Pancreas (tissue), 10 donors: ENCODE measurements at regions not wholly inside any gene's neighbourhood (a gene's known extent, or its start where the extent isn't known, plus 50 kb on each side); places are given as distances from the start of the nearest gene placed in this dataset.

Experiments used
- ATAC-seq, 4 donors: fragments of 200-7000 bp; cut with Tn5 transposase; one replicate each; pipeline versions ENCODE4 v1.8.0 to v1.9.1; 2020; ENCODE audit warnings: mild to moderate bottlenecking in 4 of 4, moderate library complexity in 4 of 4
- DNase-seq, 6 donors: peaks; one replicate each; pipeline ENCODE4 v3.0.0-alpha.2; 2020
- FAIRE-seq: peaks from 2 replicates; lab custom pipeline; 2012; peaks lifted over from hg19 to GRCh38; lab: Jason Lieb, UNC
- H3K27ac ChIP-seq, 4 donors: fragments of 200-600 bp; sonication (generic); 1 replicate in 3 of 4; 2 replicates in 1 of 4; pipeline versions ENCODE4 v1.5.0 to v1.8.0; 2020
- H3K27me3 ChIP-seq, 4 donors: fragments of 200-600 bp; one replicate each; pipeline ENCODE4 v1.8.0; 2021
- H3K36me3 ChIP-seq, 3 donors: fragments of 200-600 bp; sonication (generic) in 1 of 3; one replicate each; pipeline versions ENCODE4 v1.5.0 to v1.8.0; 2020 to 2021
- H3K4me1 ChIP-seq, 3 donors: fragments of 200-600 bp; one replicate each; pipeline ENCODE4 v1.8.0; 2021
- H3K4me3 ChIP-seq, 4 donors: fragments of 200-600 bp; sonication (generic) in 2 of 4; one replicate each; pipeline versions ENCODE4 v1.5.0 to v1.8.0; 2020 to 2021
- H3K9me3 ChIP-seq, 4 donors: fragments of 200-600 bp; one replicate each; pipeline ENCODE4 v1.8.0; 2021
- WGBS, 2 donors: extraction: QIAGEN DNeasy Blood & Tissue Kit; methylation state at CpG; one replicate each; pipeline ENCODE4 v1.1.7; 2013; 5-methylcytosine and 5-hydroxymethylcytosine counted together
- intact Hi-C, 3 donors: fragments of 100-400 bp; cut with DNase I; formaldehyde crosslinking; loops; one replicate each; pipeline versions ENCODE4 v1.11.1 to v1.14.2; 2022
- TF ChIP-seq, protein P1 (sequence below), 4 donors: fragments of 200-600 bp; sonication (generic) in 3 of 4; IDR thresholded peaks; one replicate each; pipeline versions ENCODE4 v1.5.0 to v1.8.0; 2021; ENCODE audit warnings: antibody characterized with exemption in 4 of 4
- donor health status: healthy with polysubstance abuse.
- donor health status: DM: no; HTN: no; CAD: no; lungs with moderate emphysema.
- donor health status: DM: no; HTN: no; CAD: no.
- donor health status: control.
- donor health status: control.
- donor health status: Bipolar disorder and iron deficiency.
- donor health status: DM: yes; HTN: yes; CAD: no.
- donor health status: DM: no; HTN: no; CAD: no.
- donor health status: DM: no; HTN: no; CAD: no.
- donor health status: DM: yes; HTN: yes; CAD: no.

DNA sequence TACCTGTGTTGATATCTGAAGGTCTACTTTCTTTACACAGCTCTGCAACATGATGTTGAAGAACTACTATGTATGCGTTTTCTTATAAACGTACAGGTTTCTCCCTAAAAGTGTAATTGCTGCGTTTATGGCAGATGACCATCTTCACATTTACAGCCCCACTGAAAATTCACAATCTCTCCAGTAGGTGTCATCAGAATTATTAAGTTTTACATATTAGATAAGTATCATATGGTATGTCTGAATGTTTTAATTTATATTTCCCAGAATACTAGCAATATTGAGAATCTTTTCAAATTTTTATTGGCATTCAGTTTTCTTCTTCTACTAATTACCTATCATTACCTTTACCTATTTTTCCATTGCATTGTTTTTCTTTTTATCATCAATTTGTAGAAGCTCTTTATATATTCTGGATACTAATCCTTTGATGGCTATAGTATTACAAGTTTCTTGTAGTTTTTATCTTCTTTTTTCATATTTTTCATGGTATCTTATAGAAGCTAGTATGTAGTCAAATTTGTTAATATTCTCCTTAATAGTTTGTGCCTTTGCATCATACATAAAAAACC is 123.5 kb downstream of the CAPZA3 start:
- DNase-seq (no peak), ATAC-seq (peak in 3 of 4 donors; percentile 32 to 67 (median 48)), FAIRE-seq (peak; percentile 84)
- Histone ChIP-seq H3K9me3 (no peaks in the 10 kb centered on the region), H3K27me3 (no peaks in the 10 kb centered on the region), H3K4me3 (no peak overlapping the region), H3K27ac (no peak overlapping the region), H3K36me3 (no peaks in the 10 kb centered on the region), H3K4me1 (no peaks in the 10 kb centered on the region)
- WGBS, 2 donors, result 36 to 47% methylated on average over 3 of the region's 3 CpGs
- TF ChIP-seq, protein P1, sequence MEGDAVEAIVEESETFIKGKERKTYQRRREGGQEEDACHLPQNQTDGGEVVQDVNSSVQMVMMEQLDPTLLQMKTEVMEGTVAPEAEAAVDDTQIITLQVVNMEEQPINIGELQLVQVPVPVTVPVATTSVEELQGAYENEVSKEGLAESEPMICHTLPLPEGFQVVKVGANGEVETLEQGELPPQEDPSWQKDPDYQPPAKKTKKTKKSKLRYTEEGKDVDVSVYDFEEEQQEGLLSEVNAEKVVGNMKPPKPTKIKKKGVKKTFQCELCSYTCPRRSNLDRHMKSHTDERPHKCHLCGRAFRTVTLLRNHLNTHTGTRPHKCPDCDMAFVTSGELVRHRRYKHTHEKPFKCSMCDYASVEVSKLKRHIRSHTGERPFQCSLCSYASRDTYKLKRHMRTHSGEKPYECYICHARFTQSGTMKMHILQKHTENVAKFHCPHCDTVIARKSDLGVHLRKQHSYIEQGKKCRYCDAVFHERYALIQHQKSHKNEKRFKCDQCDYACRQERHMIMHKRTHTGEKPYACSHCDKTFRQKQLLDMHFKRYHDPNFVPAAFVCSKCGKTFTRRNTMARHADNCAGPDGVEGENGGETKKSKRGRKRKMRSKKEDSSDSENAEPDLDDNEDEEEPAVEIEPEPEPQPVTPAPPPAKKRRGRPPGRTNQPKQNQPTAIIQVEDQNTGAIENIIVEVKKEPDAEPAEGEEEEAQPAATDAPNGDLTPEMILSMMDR (IDR thresholded peaks at IDR 0.05), result peak; percentile 24 to 49 (median 46)
- intact Hi-C loops, result no loop called here

DNA sequence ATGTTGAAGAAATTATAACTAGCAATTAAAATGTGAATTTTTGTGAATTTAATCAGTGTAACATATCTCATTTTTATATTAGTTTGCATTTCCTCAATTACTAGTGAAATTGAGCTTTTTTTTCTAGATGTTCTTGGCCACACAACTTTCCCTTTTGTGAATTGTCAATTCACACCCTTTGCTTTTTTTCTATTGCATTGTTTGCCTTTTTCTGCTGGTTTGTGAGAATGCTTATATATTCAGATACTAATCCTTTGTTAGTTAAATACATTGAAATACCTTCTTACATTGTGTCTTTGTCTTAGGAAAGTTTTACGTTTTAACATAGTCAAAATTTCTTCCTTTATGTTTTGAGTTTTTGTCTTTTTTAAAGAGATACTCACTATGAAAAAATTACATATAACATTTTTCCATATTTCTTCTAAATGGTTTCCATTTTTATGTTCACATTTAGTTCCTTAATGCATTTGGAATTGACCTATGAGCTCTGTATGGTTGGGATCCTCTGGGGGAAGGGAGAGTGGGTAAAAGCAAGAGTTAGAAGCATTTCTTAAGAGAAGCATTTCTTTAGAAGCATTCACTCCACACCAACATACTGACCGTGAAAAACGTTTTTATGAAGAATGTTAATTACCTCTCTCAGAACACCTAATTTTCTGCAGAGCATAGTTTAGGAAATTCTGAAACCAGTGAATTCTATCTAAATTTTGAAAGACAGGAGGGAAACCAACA is 126.0 kb downstream of the CAPZA3 start:
- ATAC-seq (no peak), DNase-seq (no peak), FAIRE-seq (no peak)
- intact Hi-C loops, result no loop called here
- 65 to 73% methylated on average over 3 of the region's 3 CpGs for WGBS, 2 donors
- Histone ChIP-seq H3K4me1 (no peaks in the 10 kb centered on the region), H3K9me3 (no peaks in the 10 kb centered on the region), H3K36me3 (no peaks in the 10 kb centered on the region), H3K4me3 (no peak overlapping the region), H3K27me3 (no peaks in the 10 kb centered on the region), H3K27ac (no peak overlapping the region)
- TF ChIP-seq, protein P1 (IDR thresholded peaks at IDR 0.05), result no peak

DNA sequence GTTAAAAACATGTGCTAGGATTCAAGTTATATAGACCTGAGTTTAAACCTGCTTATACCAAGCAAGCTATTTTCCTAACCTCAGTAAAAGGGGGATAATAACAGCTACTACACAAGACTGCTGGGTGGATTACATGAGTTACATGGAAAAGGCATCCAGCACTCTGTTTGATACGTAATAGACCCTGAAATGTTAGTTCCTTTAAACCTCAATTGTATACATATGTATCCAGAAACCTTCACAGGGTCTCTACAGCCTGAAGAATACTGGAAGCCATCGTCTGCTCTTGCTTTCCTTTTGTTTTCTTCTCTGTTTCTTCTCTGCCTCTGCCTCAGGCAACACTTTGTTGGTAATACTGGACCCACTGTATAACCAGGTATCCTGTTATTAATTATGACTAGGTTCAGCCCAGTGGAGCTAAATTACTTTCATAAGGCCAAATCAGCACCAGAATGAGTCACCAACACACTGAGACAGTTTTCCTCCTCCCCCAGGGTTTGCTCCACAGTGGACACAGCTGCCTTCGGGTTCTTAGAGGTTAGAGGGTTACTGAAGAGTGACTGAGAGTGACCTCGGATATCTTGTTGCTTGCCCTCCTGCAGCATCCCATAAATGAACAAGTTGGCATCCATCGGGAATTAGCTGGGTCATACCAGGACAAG is 127.1 kb downstream of the CAPZA3 start:
- intact Hi-C loops, result no loop called here
- ATAC-seq, result peak in 3 of 4 donors; percentile 53 to 77 (median 54)

DNA sequence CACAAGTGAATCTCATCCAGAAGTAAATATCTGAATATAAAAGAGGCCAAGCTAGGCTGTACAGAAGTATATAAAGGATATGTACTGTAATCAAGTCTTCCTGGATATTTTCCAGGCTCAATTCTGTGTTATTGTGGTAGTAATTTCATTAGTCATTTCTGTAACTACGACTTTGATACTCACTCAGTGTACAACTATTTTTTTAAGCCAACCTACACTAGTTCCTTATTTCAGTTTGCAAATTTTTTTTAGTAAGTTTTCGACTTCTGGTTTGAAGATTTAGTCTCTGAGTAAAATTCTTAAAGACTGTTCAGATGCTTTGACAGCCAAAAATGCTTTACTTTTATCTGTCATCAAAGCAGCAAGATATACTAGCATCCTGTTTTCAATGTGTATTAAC is 130.8 kb downstream of the CAPZA3 start:
- Histone ChIP-seq H3K4me3 (no peak overlapping the region), H3K36me3 (no peaks in the 10 kb centered on the region), H3K9me3 (no peaks in the 10 kb centered on the region), H3K27me3 (no peaks in the 10 kb centered on the region), H3K4me1 (no peaks in the 10 kb centered on the region), H3K27ac (no peak overlapping the region)
- DNase-seq, result no peak
- TF ChIP-seq, protein P1 (IDR thresholded peaks at IDR 0.05), result no peak
- 57 to 68% methylated on average over 2 of the region's 2 CpGs for WGBS, 2 donors
- no peak for FAIRE-seq
- ATAC-seq, result no peak
- intact Hi-C loops, result no loop called here

More for the DNA sequence above, 127.1 kb downstream of the CAPZA3 start:
- Histone ChIP-seq H3K27ac (no peak overlapping the region), H3K4me1 (no peaks in the 10 kb centered on the region), H3K27me3 (no peaks in the 10 kb centered on the region), H3K9me3 (no peaks in the 10 kb centered on the region), H3K4me3 (no peak overlapping the region), H3K36me3 (no peaks in the 10 kb centered on the region)
- no peak for DNase-seq
- WGBS, 2 donors, result 48 to 55% methylated on average over 5 of the region's 5 CpGs
- TF ChIP-seq, protein P1 (IDR thresholded peaks at IDR 0.05), result no peak
- FAIRE-seq, result no peak
